ENCODE measurements at regions not wholly inside any gene's neighbourhood (a gene's known extent, or its start where the extent isn't known, plus 50 kb on each side); places are given as distances from the start of the nearest gene placed in this dataset.

GRCh38 chr4:180717451-180718033 lies 1525.7 kb upstream of the TENM3 start:
- TF ChIP-seq POLR2A (IDR thresholded peaks at IDR 0.05; ENCODE audit: low read depth, low read length) (no peak), POLR2AphosphoS5 (IDR thresholded peaks at IDR 0.05; ENCODE audit: low read depth, low read length) (no peak)
